BJ (cell line): ENCODE measurements at regions not wholly inside any gene's neighbourhood (a gene's known extent, or its start where the extent isn't known, plus 50 kb on each side); places are given as distances from the start of the nearest gene placed in this dataset.

Experiments used
- CTCF ChIA-PET: fragments of 350-600 bp; formaldehyde crosslinking; extraction: SDS; loops from one replicate; lab custom pipeline; 2021; ENCODE audit warnings: antibody characterized with exemption, inconsistent platforms; lab: Yijun Ruan, JAX
- POLR2A ChIA-PET: fragments of 300-600 bp; sonication (Branson Sonifier 250); formaldehyde crosslinking; extraction: SDS; loops from one replicate; lab custom pipeline; 2021; ENCODE audit warnings: antibody characterized with exemption; lab: Charles Lee
- DNase-seq: peaks from one replicate; pipeline ENCODE4 v3.0.0-alpha.2; 2011; ENCODE audit warnings: low read depth
- H3K27me3 ChIP-seq: 2 replicates; pipeline ENCODE4 v1.6.0; 2011; ENCODE audit warnings: low read length; ENCODE audit not compliant: control insufficient read depth, insufficient read depth
- H3K36me3 ChIP-seq: 2 replicates; pipeline ENCODE4 v1.5.1; 2011; ENCODE audit warnings: low read length; ENCODE audit not compliant: control insufficient read depth, insufficient read depth
- H3K4me3 ChIP-seq: 2 replicates; pipeline ENCODE4 v1.5.1; 2011; ENCODE audit warnings: low read depth, mild to moderate bottlenecking, control low read depth, low read length
- TF ChIP-seq, protein P1 (sequence below): IDR thresholded peaks from 2 replicates; pipeline ENCODE4 v1.5.1; 2011; ENCODE audit warnings: low read depth, mild to moderate bottlenecking, control low read depth, inconsistent platforms, low read length, moderate library complexity; ENCODE audit not compliant: insufficient read depth

GRCh38 chr15:85859671-85860070, 64.9 kb upstream of the KLHL25 start:
- H3K27me3 ChIP-seq = peaks cover 4% of the 10 kb centered on the region; the same call in 1 of the 2 replicates
- TF ChIP-seq, protein P1, sequence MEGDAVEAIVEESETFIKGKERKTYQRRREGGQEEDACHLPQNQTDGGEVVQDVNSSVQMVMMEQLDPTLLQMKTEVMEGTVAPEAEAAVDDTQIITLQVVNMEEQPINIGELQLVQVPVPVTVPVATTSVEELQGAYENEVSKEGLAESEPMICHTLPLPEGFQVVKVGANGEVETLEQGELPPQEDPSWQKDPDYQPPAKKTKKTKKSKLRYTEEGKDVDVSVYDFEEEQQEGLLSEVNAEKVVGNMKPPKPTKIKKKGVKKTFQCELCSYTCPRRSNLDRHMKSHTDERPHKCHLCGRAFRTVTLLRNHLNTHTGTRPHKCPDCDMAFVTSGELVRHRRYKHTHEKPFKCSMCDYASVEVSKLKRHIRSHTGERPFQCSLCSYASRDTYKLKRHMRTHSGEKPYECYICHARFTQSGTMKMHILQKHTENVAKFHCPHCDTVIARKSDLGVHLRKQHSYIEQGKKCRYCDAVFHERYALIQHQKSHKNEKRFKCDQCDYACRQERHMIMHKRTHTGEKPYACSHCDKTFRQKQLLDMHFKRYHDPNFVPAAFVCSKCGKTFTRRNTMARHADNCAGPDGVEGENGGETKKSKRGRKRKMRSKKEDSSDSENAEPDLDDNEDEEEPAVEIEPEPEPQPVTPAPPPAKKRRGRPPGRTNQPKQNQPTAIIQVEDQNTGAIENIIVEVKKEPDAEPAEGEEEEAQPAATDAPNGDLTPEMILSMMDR = no peak
- DNase-seq = no peak
- ChIA-PET POLR2A (no interaction called here), CTCF (interaction anchor here (0.9 to 1.7 kb wide), 3 partner anchors 9 to 57 kb away, joined by 3 to 8 read pairs (median 6); no protein-coding TSS in a partner anchor)
- no peak overlapping the region for H3K4me3 ChIP-seq
- no peaks in the 10 kb centered on the region for H3K36me3 ChIP-seq

DNA sequence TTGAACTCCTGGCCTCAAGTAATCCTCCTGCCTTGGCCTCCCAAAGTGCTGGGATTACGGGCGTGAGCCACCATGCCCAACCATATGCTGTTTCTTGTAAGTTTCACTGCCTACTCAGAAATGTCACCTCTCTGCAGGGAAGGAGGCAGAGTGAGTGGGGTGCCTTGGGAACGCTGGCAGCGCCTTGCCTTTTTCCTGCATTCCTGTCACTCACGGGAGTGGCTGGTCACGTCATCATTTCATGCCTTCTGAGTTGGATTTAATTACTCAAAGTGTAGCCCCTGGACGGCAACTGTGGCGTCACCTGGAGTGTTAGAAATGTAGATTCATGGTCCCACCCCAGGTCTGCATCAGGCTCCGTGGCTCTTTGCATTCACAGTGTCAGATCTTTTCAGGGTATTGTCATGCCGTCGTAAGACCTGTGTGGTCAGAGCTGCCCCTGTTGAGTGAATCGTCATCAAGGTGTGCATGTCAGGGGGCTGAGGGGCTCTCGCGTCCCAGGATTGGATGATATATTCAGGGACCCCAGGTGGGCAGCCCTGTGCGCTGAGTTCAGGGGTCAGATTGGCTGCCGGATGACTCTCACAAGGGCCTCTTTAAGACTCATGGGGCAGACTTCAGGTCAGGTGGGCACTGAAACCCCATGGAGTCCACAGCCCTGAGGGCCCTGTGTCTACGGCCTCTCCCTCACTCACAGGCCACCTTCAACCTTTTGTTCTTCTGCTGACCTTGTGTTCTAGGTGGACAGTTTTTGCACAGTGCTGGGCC, 65.9 kb upstream of the KLHL25 start:
- Histone ChIP-seq H3K27me3 (peaks cover 4% of the 10 kb centered on the region; the same call in 1 of the 2 replicates), H3K36me3 (no peaks in the 10 kb centered on the region), H3K4me3 (no peak overlapping the region)
- ChIA-PET POLR2A (no interaction called here), CTCF (interaction anchor here (0.6 kb wide), 1 partner anchor 458 kb away, joined by 4 read pairs; no protein-coding TSS in a partner anchor)
- DNase-seq = no peak
- TF ChIP-seq, protein P1 = no peak

DNA sequence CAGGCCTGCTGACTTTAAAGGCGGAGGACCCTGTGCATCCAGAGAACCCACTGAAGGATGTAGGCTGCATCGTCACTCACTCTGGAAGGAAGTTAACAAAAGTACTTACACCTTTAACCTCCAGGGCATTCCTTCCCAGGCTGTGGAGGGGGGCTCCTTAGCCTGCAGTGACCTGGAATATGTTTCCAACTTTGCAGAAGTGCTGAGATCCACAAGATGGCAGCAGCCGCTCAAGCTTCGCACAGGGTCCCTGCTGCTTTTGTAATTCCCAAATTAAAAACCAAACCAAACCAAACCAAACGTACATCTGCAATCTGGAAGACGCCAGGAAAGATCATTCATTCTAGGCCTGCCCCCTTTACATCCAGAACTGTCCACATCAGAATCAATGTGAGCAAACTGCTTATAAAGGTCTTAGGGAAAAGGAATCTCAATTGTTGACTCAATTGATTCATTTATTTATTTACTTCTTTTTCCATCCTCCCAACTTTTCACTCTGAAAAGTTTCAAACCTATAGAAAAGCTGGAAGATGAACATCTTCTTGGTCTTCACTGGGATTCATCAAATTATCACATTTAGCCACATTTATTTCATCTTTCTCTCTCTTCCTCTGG, 70.5 kb upstream of the KLHL25 start:
- ChIA-PET POLR2A (no interaction called here), CTCF (interaction anchor here (1.0 to 1.1 kb wide), 2 partner anchors 9 to 11 kb away, joined by 3 to 4 read pairs; no protein-coding TSS in a partner anchor)
- TF ChIP-seq, protein P1 = peak; percentile 63
- Histone ChIP-seq H3K36me3 (no peaks in the 10 kb centered on the region), H3K27me3 (peaks cover 4% of the 10 kb centered on the region), H3K4me3 (no peak overlapping the region)
- no peak for DNase-seq

DNA sequence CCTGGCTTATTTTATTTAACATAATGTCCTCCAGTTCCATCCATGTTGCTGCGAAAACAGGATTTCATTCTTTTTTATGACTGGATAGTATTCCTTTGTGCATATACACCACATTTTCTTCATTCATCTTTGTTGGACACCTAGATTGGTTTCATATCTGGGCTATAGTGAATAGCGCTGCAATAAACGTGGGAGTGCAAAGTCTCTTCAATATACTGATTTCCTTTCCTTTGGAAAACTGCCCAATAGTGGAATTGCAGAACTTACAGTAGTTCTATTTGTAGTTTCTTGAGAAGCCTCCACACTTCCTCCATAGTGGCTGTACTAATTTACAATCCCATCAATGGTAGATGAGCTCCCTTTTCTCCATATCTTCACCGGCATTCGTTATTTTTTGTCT, 72.5 kb upstream of the KLHL25 start:
- DNase-seq = no peak
- ChIA-PET POLR2A (no interaction called here), CTCF (interaction anchor here (1.0 kb wide), 1 partner anchor 9 kb away, joined by 4 read pairs; no protein-coding TSS in a partner anchor)
- Histone ChIP-seq H3K36me3 (no peaks in the 10 kb centered on the region), H3K27me3 (peaks cover 4% of the 10 kb centered on the region), H3K4me3 (no peak overlapping the region)
- TF ChIP-seq, protein P1 = no peak

- no peaks in the 10 kb centered on the region for H3K36me3 ChIP-seq
- DNase-seq = no peak
- TF ChIP-seq, protein P1 = no peak
- no peaks in the 10 kb centered on the region; the same call in 1 of the 2 replicates for H3K27me3 ChIP-seq
- ChIA-PET CTCF (interaction anchor here (1.3 kb wide), 1 partner anchor 10 kb away, joined by 6 read pairs; no protein-coding TSS in a partner anchor), POLR2A (interaction anchor here (0.6 kb wide), 1 partner anchor 1234 kb away, joined by 4 read pairs; no protein-coding TSS in a partner anchor)
- H3K4me3 ChIP-seq = no peak overlapping the region
Observed at GRCh38 chr15:85869124-85869523, 74.4 kb upstream of the KLHL25 start.
